GM21723 (cell line): ENCODE measurements at regions not wholly inside any gene's neighbourhood (a gene's known extent, or its start where the extent isn't known, plus 50 kb on each side); places are given as distances from the start of the nearest gene placed in this dataset.

Experiments used
- ATAC-seq: cut with Tn5 transposase; IDR thresholded peaks from one replicate; pipeline ENCODE4 v1.9.1; 2021; ENCODE audit warnings: mild to moderate bottlenecking, moderate library complexity; ENCODE audit not compliant: unreplicated experiment

GRCh38 chr16:14337303-14338191 lies 266.4 kb downstream of the MRTFB start:
- ATAC-seq: no peak

GRCh38 chr16:14335297-14335696 lies 264.2 kb downstream of the MRTFB start:
- no peak for ATAC-seq

- ATAC-seq: no peak
Observed at GRCh38 chr16:14334366-14335080, 263.4 kb downstream of the MRTFB start.

- no peak for ATAC-seq
Observed at GRCh38 chr16:14333361-14333760, 262.2 kb downstream of the MRTFB start.

- ATAC-seq: no peak
Observed at GRCh38 chr16:14331020-14331419, 259.9 kb downstream of the MRTFB start.

GRCh38 chr16:14329727-14330350 lies 258.7 kb downstream of the MRTFB start:
- no peak for ATAC-seq

GRCh38 chr16:14325502-14326401 lies 254.6 kb downstream of the MRTFB start:
- no peak for ATAC-seq

- no peak for ATAC-seq
Observed at GRCh38 chr16:14324581-14324980, 253.5 kb downstream of the MRTFB start.

- no peak for ATAC-seq
Observed at GRCh38 chr16:14322186-14322585, 251.1 kb downstream of the MRTFB start.

GRCh38 chr16:14321542-14321941 lies 250.4 kb downstream of the MRTFB start:
- ATAC-seq: no peak

GRCh38 chr16:14320406-14320805 lies 249.3 kb downstream of the MRTFB start:
- no peak for ATAC-seq
